Transverse colon (tissue), 4 donors: ENCODE measurements at regions not wholly inside any gene's neighbourhood (a gene's known extent, or its start where the extent isn't known, plus 50 kb on each side); places are given as distances from the start of the nearest gene placed in this dataset.

Source experiments
- EP300 ChIP-seq: sonication (generic); formaldehyde crosslinking; IDR thresholded peaks from one replicate; pipeline ENCODE4 v1.6.1; 2017; ENCODE audit warnings: antibody characterized with exemption, low read depth
- POLR2A ChIP-seq: fragments of 450-650 bp; IDR thresholded peaks from one replicate; pipeline ENCODE4 v1.6.1; 2016; ENCODE audit warnings: antibody characterized with exemption, mild to moderate bottlenecking, moderate library complexity
- POLR2AphosphoS5 ChIP-seq, 3 donors: sonication (generic); formaldehyde crosslinking; IDR thresholded peaks; one replicate each; pipeline ENCODE4 v1.6.1; 2016; ENCODE audit warnings: antibody characterized with exemption in 3 of 3
- TF ChIP-seq, protein P1 (sequence below), 5 experiments: fragments of 200-600 bp in 3 of 5; fragments of 450-650 bp in 2 of 5; sonication (generic) in 3 of 5; IDR thresholded peaks; 1 replicate in 2 of 5; 2 replicates in 3 of 5; pipeline ENCODE4 v1.5.1; 2016 to 2017; ENCODE audit warnings: antibody characterized with exemption in 5 of 5, inconsistent platforms in 3 of 5, mild to moderate bottlenecking in 2 of 5, moderate library complexity in 1 of 5

DNA sequence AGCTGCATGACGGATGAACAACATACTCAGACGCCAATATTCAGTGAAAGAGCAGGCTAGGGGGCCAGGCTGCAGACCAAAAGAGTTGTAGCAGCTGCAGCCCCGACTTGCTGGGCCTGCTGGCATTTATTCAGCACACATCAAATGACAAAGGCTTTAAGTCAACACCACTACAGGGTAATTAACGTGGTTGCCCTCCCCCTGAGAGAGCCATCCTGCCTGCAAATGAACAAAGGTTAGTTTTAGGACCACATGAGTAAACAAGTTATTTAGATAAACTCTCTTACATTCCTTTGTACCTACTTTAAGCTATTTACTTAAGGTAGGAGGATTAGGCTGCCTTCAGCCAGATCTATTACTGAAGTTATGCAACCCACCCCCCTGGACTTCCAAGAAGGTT is 1329.1 kb downstream of the PCDH18 start:
- no peak for TF ChIP-seq POLR2AphosphoS5 (IDR thresholded peaks at IDR 0.05)
- TF ChIP-seq, protein P1, sequence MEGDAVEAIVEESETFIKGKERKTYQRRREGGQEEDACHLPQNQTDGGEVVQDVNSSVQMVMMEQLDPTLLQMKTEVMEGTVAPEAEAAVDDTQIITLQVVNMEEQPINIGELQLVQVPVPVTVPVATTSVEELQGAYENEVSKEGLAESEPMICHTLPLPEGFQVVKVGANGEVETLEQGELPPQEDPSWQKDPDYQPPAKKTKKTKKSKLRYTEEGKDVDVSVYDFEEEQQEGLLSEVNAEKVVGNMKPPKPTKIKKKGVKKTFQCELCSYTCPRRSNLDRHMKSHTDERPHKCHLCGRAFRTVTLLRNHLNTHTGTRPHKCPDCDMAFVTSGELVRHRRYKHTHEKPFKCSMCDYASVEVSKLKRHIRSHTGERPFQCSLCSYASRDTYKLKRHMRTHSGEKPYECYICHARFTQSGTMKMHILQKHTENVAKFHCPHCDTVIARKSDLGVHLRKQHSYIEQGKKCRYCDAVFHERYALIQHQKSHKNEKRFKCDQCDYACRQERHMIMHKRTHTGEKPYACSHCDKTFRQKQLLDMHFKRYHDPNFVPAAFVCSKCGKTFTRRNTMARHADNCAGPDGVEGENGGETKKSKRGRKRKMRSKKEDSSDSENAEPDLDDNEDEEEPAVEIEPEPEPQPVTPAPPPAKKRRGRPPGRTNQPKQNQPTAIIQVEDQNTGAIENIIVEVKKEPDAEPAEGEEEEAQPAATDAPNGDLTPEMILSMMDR (IDR thresholded peaks at IDR 0.05) = no peak
- no peak for TF ChIP-seq EP300
- no peak for TF ChIP-seq POLR2A
